ELR (cell line): ENCODE measurements at regions not wholly inside any gene's neighbourhood (a gene's known extent, or its start where the extent isn't known, plus 50 kb on each side); places are given as distances from the start of the nearest gene placed in this dataset.
"Not testable (repeated sequence)": the region's sequence is repeated elsewhere in the genome, so short reads cannot be mapped to it uniquely, and the experiment has no call there.

Experiments
- DNase-seq: peaks from one replicate; pipeline ENCODE4 v3.0.0-alpha.2; 2015; ENCODE audit warnings: low read depth

GRCh38 chr17:43345515-43345914 lies 53.3 kb upstream of the ARL4D start:
- not testable (repeated sequence) for DNase-seq

GRCh38 chr17:43344685-43345084 lies 54.1 kb upstream of the ARL4D start:
- no peak for DNase-seq

- DNase-seq, result no peak
Measured at GRCh38 chr17:43342589-43342890, 56.3 kb upstream of the ARL4D start.

GRCh38 chr17:43341715-43342588 lies 56.8 kb upstream of the ARL4D start:
- peak; percentile 80 for DNase-seq

GRCh38 chr17:43338886-43339516 lies 59.8 kb upstream of the ARL4D start:
- peak; percentile 74 for DNase-seq

GRCh38 chr17:43337684-43338428 lies 60.9 kb upstream of the ARL4D start:
- DNase-seq, result no peak

GRCh38 chr17:43334738-43335402 lies 63.9 kb upstream of the ARL4D start:
- DNase-seq, result no peak

- no peak for DNase-seq
Measured at GRCh38 chr17:43333433-43333943, 65.3 kb upstream of the ARL4D start.

- no peak for DNase-seq
Measured at GRCh38 chr17:43332230-43332629, 66.6 kb upstream of the ARL4D start.

- DNase-seq, result no peak
Measured at GRCh38 chr17:43330876-43331639, 67.7 kb upstream of the ARL4D start.

- no peak for DNase-seq
Measured at GRCh38 chr17:43329183-43329582, 69.6 kb upstream of the ARL4D start.

- DNase-seq, result no peak
Measured at GRCh38 chr17:43328650-43329049, 70.1 kb upstream of the ARL4D start.

- DNase-seq, result peak; percentile 28
Measured at GRCh38 chr17:43327834-43328420, 70.9 kb upstream of the ARL4D start.

- DNase-seq, result peak; percentile 50
Measured at GRCh38 chr17:43327421-43327820, 71.4 kb upstream of the ARL4D start.

GRCh38 chr17:43326490-43327275 lies 72.1 kb upstream of the ARL4D start:
- DNase-seq, result no peak

- DNase-seq, result no peak
Measured at GRCh38 chr17:43324205-43324893, 74.4 kb upstream of the ARL4D start.

GRCh38 chr17:43319293-43320124 lies 79.3 kb upstream of the ARL4D start:
- DNase-seq, result no peak

- DNase-seq, result peak; percentile 68
Measured at GRCh38 chr17:43316522-43317142, 82.2 kb upstream of the ARL4D start.
